Activated CD4-positive, alpha-beta T cell treated with anti-CD3 and anti-CD28 coated beads for 36 hours (primary cell): ENCODE measurements at regions not wholly inside any gene's neighbourhood (a gene's known extent, or its start where the extent isn't known, plus 50 kb on each side); places are given as distances from the start of the nearest gene placed in this dataset.
"Not testable (repeated sequence)": the region's sequence is repeated elsewhere in the genome, so short reads cannot be mapped to it uniquely, and the experiment has no call there.

Experiments
- ATAC-seq: fragments of 200-7000 bp; cut with Tn5 transposase; one replicate; pipeline ENCODE4 v1.10.0; 2021; ENCODE audit warnings: mild to moderate bottlenecking, moderate library complexity
- CTCF ChIA-PET: fragments of 350-600 bp; sonication (Branson Sonifier 250); formaldehyde crosslinking; loops from one replicate; lab custom pipeline; 2021; ENCODE audit warnings: antibody characterized with exemption; lab: Charles Lee
- POLR2A ChIA-PET: fragments of 350-600 bp; sonication (Branson Sonifier 250); formaldehyde crosslinking; loops from one replicate; lab custom pipeline; 2021; ENCODE audit warnings: antibody characterized with exemption, inconsistent platforms; lab: Charles Lee
- DNase-seq: peaks from one replicate; pipeline ENCODE4 v3.0.0-alpha.2; 2020
- H3K27ac Mint-ChIP-seq: one replicate; pipeline ENCODE4 v1.8.0; 2021; ENCODE audit warnings: mixed read lengths
- H3K27me3 Mint-ChIP-seq: one replicate; pipeline ENCODE4 v1.8.0; 2021; ENCODE audit warnings: mixed read lengths
- H3K36me3 Mint-ChIP-seq: one replicate; pipeline ENCODE4 v1.8.0; 2021; ENCODE audit warnings: low read depth, mixed read lengths
- H3K4me1 Mint-ChIP-seq: one replicate; pipeline ENCODE4 v1.8.0; 2021; ENCODE audit warnings: mixed read lengths
- H3K4me3 Mint-ChIP-seq: one replicate; pipeline ENCODE4 v1.8.0; 2021; ENCODE audit warnings: mild to moderate bottlenecking, moderate library complexity, mixed read lengths
- H3K9me3 Mint-ChIP-seq: one replicate; pipeline ENCODE4 v1.8.0; 2021; ENCODE audit warnings: low read depth, mixed read lengths
- intact Hi-C, 2 experiments: fragments of 100-400 bp; cut with DNase I in 1 of 2; cut with micrococcal nuclease in 1 of 2; formaldehyde crosslinking; loops; one replicate each; pipeline versions ENCODE4 v1.14.2 to v1.15.1; 2022 to 2024; cut with DNase I, micrococcal nuclease

- CTCF ChIA-PET, DNase-seq, POLR2A ChIA-PET, ATAC-seq, H3K36me3 Mint-ChIP-seq, H3K27me3 Mint-ChIP-seq, intact Hi-C loops, H3K4me3 Mint-ChIP-seq, H3K9me3 Mint-ChIP-seq, H3K27ac Mint-ChIP-seq, H3K4me1 Mint-ChIP-seq: not testable (repeated sequence)
These were observed 1014.7 kb downstream of the PRIM2 start for GRCh38 chr6:58332108-58332507.

GRCh38 chr6:58342287-58342686 lies 1024.9 kb downstream of the PRIM2 start:
- not testable (repeated sequence) for H3K27me3 Mint-ChIP-seq, H3K4me1 Mint-ChIP-seq

GRCh38 chr6:58347534-58347933 lies 1030.1 kb downstream of the PRIM2 start:
- POLR2A ChIA-PET, H3K27ac Mint-ChIP-seq, intact Hi-C loops, H3K4me1 Mint-ChIP-seq, CTCF ChIA-PET, H3K4me3 Mint-ChIP-seq, DNase-seq, ATAC-seq, H3K36me3 Mint-ChIP-seq, H3K9me3 Mint-ChIP-seq, H3K27me3 Mint-ChIP-seq: not testable (repeated sequence)

More at GRCh38 chr6:58342287-58342686, 1024.9 kb downstream of the PRIM2 start:
- ATAC-seq, H3K27ac Mint-ChIP-seq, intact Hi-C loops, DNase-seq, POLR2A ChIA-PET, CTCF ChIA-PET, H3K4me3 Mint-ChIP-seq, H3K36me3 Mint-ChIP-seq: not testable (repeated sequence)
- H3K9me3 Mint-ChIP-seq = peaks cover 12% of the 10 kb centered on the region

- POLR2A ChIA-PET, H3K27ac Mint-ChIP-seq: not testable (repeated sequence)
These were observed 1034.2 kb downstream of the PRIM2 start for GRCh38 chr6:58351619-58352018.

GRCh38 chr6:58358452-58358851 lies 1041.0 kb downstream of the PRIM2 start:
- H3K27ac Mint-ChIP-seq, ATAC-seq, H3K36me3 Mint-ChIP-seq, H3K27me3 Mint-ChIP-seq, H3K4me3 Mint-ChIP-seq, CTCF ChIA-PET, H3K9me3 Mint-ChIP-seq, POLR2A ChIA-PET, H3K4me1 Mint-ChIP-seq, DNase-seq: not testable (repeated sequence)
- intact Hi-C loops = loop anchor here in 1 of 2 experiments (10.0 kb wide), 1 partner anchor 46 kb away; no protein-coding TSS in a partner anchor

More at GRCh38 chr6:58351619-58352018, 1034.2 kb downstream of the PRIM2 start:
- DNase-seq, CTCF ChIA-PET, H3K36me3 Mint-ChIP-seq, H3K27me3 Mint-ChIP-seq, H3K4me1 Mint-ChIP-seq, ATAC-seq, H3K4me3 Mint-ChIP-seq: not testable (repeated sequence)
- H3K9me3 Mint-ChIP-seq = peaks cover 14% of the 10 kb centered on the region
- intact Hi-C loops = loop anchor here in 1 of 2 experiments (10.0 kb wide), 1 partner anchor 53 kb away; no protein-coding TSS in a partner anchor

- H3K36me3 Mint-ChIP-seq, intact Hi-C loops, ATAC-seq, H3K4me1 Mint-ChIP-seq, H3K4me3 Mint-ChIP-seq, H3K27ac Mint-ChIP-seq, H3K27me3 Mint-ChIP-seq, POLR2A ChIA-PET, DNase-seq, CTCF ChIA-PET: not testable (repeated sequence)
- H3K9me3 Mint-ChIP-seq = peaks cover 12% of the 10 kb centered on the region
These were observed 1048.4 kb downstream of the PRIM2 start for GRCh38 chr6:58365856-58366255.

GRCh38 chr6:58406659-58407058 lies 1089.2 kb downstream of the PRIM2 start:
- CTCF ChIA-PET, H3K4me3 Mint-ChIP-seq, H3K27me3 Mint-ChIP-seq, ATAC-seq, H3K36me3 Mint-ChIP-seq, H3K27ac Mint-ChIP-seq, H3K4me1 Mint-ChIP-seq, POLR2A ChIA-PET, DNase-seq: not testable (repeated sequence)
- intact Hi-C loops = loop anchor here in 1 of 2 experiments (10.0 kb wide), 1 partner anchor 52 kb away; no protein-coding TSS in a partner anchor
- H3K9me3 Mint-ChIP-seq = peaks cover 27% of the 10 kb centered on the region

- Mint-ChIP-seq H3K27ac (no peak overlapping the region), H3K9me3 (peaks cover 10% of the 10 kb centered on the region), H3K4me3 (no peak overlapping the region), H3K4me1 (no peaks in the 10 kb centered on the region), H3K36me3 (no peaks in the 10 kb centered on the region), H3K27me3 (no peaks in the 10 kb centered on the region)
- POLR2A ChIA-PET = no interaction called here
- DNase-seq = no peak
- CTCF ChIA-PET = no interaction called here
- no peak for ATAC-seq
- intact Hi-C loops = no loop called here
These were observed 1101.9 kb downstream of the PRIM2 start for GRCh38 chr6:58419321-58419720.
